Hepatocyte (in vitro differentiated cells): ENCODE measurements at regions not wholly inside any gene's neighbourhood (a gene's known extent, or its start where the extent isn't known, plus 50 kb on each side); places are given as distances from the start of the nearest gene placed in this dataset.

Experiments
- DNase-seq: peaks from one replicate; pipeline ENCODE4 v3.0.0-alpha.2; 2016; ENCODE audit warnings: low spot score
- H2AFZ ChIP-seq: fragments of 200-600 bp; sonication (generic); 2 replicates; pipeline ENCODE4 v1.6.0; 2016; ENCODE audit warnings: antibody characterized with exemption, mild to moderate bottlenecking
- H3K27ac ChIP-seq: fragments of 200-600 bp; sonication (generic); 2 replicates; pipeline ENCODE4 v1.5.1; 2016; ENCODE audit warnings: mild to moderate bottlenecking
- H3K27me3 ChIP-seq: fragments of 200-600 bp; sonication (generic); 2 replicates; pipeline ENCODE4 v1.6.1; 2016
- H3K36me3 ChIP-seq: fragments of 200-600 bp; sonication (generic); replicated peaks from 2 replicates; pipeline ENCODE4 v1.5.1; 2016; ENCODE audit warnings: low read depth; ENCODE audit not compliant: insufficient read depth
- H3K4me1 ChIP-seq: fragments of 200-600 bp; sonication (generic); 2 replicates; pipeline ENCODE4 v1.5.1; 2016; ENCODE audit warnings: mild to moderate bottlenecking, moderate library complexity; ENCODE audit not compliant: insufficient read depth
- H3K4me2 ChIP-seq: fragments of 200-600 bp; sonication (generic); 2 replicates; pipeline ENCODE4 v1.6.0; 2016
- H3K4me3 ChIP-seq: fragments of 200-600 bp; sonication (generic); 2 replicates; pipeline ENCODE4 v1.5.1; 2016; ENCODE audit warnings: mild to moderate bottlenecking
- H3K79me2 ChIP-seq: fragments of 200-600 bp; sonication (generic); 2 replicates; pipeline ENCODE4 v1.6.0; 2017; ENCODE audit warnings: mild to moderate bottlenecking
- H3K9me2 ChIP-seq: fragments of 200-600 bp; sonication (generic); replicated peaks from 2 replicates; pipeline ENCODE4 v1.6.0; 2017; ENCODE audit warnings: mild to moderate bottlenecking; ENCODE audit not compliant: insufficient read depth
- H3K9me3 ChIP-seq: fragments of 200-600 bp; sonication (generic); 2 replicates; pipeline ENCODE4 v1.5.1; 2016; ENCODE audit warnings: low read depth, mild to moderate bottlenecking
- H4K20me1 ChIP-seq: fragments of 200-600 bp; sonication (generic); 2 replicates; pipeline ENCODE4 v1.6.0; 2016; ENCODE audit warnings: mild to moderate bottlenecking; ENCODE audit not compliant: insufficient read depth, poor library complexity, severe bottlenecking
- CTCF ChIP-seq: fragments of 200-600 bp; sonication (generic); IDR thresholded peaks from 2 replicates; pipeline ENCODE4 v1.5.1; 2016; ENCODE audit warnings: antibody characterized with exemption, mild to moderate bottlenecking; ENCODE audit not compliant: poor library complexity
- EZH2 ChIP-seq: fragments of 200-600 bp; sonication (generic); IDR thresholded peaks from 2 replicates; pipeline ENCODE4 v1.6.1; 2016; ENCODE audit warnings: antibody characterized with exemption, mild to moderate bottlenecking, borderline replicate concordance
- EZH2phosphoT487 ChIP-seq: fragments of 200-600 bp; sonication (generic); IDR thresholded peaks from one replicate; pipeline ENCODE4 v1.6.1; 2018; ENCODE audit warnings: antibody characterized with exemption, mild to moderate bottlenecking, low read depth, moderate library complexity; ENCODE audit not compliant: unreplicated experiment, severe bottlenecking
- WGBS: methylation state at CpG from one replicate; pipeline ENCODE4 v1.1.6; 2016; ENCODE audit warnings: low lambda C conversion rate; ENCODE audit errors: missing lambda C conversion rate; 5-methylcytosine and 5-hydroxymethylcytosine counted together

DNA sequence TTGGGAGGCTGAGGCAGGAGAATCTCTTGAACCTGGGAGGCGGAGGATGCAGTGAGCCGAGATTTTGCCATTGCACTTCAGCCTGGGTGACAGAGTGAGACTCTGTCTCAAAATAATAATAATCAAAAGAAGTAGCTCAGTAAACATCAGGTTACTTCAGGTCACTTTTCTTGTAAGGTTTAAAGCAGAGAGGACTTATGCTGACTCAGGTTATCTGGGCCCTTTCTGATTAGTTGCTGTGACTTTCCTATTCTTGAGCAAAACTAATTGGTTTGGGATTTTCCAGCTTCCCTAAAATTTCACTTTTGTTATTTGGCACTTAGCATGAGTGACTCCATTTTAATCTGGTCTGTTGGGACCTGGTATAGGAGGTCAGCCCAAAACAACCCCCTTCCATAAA is 812.9 kb downstream of the NLGN4X start:
- TF ChIP-seq EZH2: no peak
- TF ChIP-seq CTCF: no peak
- TF ChIP-seq EZH2phosphoT487: no peak
- H2AFZ ChIP-seq: no peak overlapping the region
- no peaks in the 10 kb centered on the region for H3K9me3 ChIP-seq
- 94% methylated on average over 2 of the region's 2 CpGs for WGBS
- H3K27me3 ChIP-seq: no peaks in the 10 kb centered on the region
- no peaks in the 10 kb centered on the region for H3K79me2 ChIP-seq
- H3K27ac ChIP-seq: no peak overlapping the region
- H4K20me1 ChIP-seq: no peaks in the 10 kb centered on the region
- H3K4me2 ChIP-seq: no peak overlapping the region
- DNase-seq: no peak
- no peak overlapping the region for H3K4me3 ChIP-seq
- H3K4me1 ChIP-seq: no peaks in the 10 kb centered on the region
- H3K36me3 ChIP-seq: no peaks in the 10 kb centered on the region
- H3K9me2 ChIP-seq: no peaks in the 10 kb centered on the region

GRCh38 chrX:5409106-5409505 is 819.6 kb downstream of the NLGN4X start:
- H3K4me2 ChIP-seq: no peak overlapping the region
- H2AFZ ChIP-seq: no peak overlapping the region
- DNase-seq: no peak
- H3K27me3 ChIP-seq: no peaks in the 10 kb centered on the region
- no peak overlapping the region for H3K27ac ChIP-seq
- WGBS: 67% methylated on average over 5 of the region's 5 CpGs
- no peaks in the 10 kb centered on the region for H3K9me2 ChIP-seq
- no peak overlapping the region for H3K4me3 ChIP-seq
- H3K36me3 ChIP-seq: no peaks in the 10 kb centered on the region
- no peaks in the 10 kb centered on the region for H3K9me3 ChIP-seq
- no peaks in the 10 kb centered on the region for H3K4me1 ChIP-seq
- no peaks in the 10 kb centered on the region for H3K79me2 ChIP-seq
- no peak for TF ChIP-seq EZH2
- TF ChIP-seq CTCF: no peak
- no peaks in the 10 kb centered on the region for H4K20me1 ChIP-seq

DNA sequence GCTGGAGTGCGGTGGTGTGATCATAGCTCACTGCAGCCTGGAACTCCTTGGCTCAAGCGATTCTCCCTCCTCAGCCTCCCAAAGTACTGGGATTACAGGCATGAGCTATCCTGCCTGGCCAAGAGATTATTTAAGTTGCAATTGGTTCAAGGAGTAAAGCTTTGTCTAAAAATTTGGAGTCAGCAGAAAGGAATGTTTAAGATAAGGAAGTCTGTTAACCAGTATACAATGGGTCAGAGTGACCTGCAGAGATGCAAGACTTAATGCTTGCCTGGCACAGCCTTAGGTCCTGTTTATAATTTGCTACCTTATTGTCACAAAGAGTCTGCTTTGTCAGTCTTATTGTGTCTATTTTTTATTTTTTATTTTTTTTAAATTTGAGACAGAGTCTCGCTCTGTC is 826.2 kb downstream of the NLGN4X start:
- TF ChIP-seq CTCF (no peak), EZH2 (no peak), EZH2phosphoT487 (no peak)

GRCh38 chrX:5399403-5399802 is 829.3 kb downstream of the NLGN4X start:
- no peaks in the 10 kb centered on the region for H3K9me2 ChIP-seq
- no peaks in the 10 kb centered on the region for H3K27me3 ChIP-seq
- H3K27ac ChIP-seq: no peak overlapping the region
- H3K4me3 ChIP-seq: no peak overlapping the region
- TF ChIP-seq CTCF (no peak), EZH2phosphoT487 (no peak), EZH2 (no peak)
- H3K4me2 ChIP-seq: no peak overlapping the region
- DNase-seq: no peak
- no peaks in the 10 kb centered on the region for H3K9me3 ChIP-seq
- no peaks in the 10 kb centered on the region for H3K79me2 ChIP-seq
- H3K4me1 ChIP-seq: peaks cover 3% of the 10 kb centered on the region
- no peaks in the 10 kb centered on the region for H3K36me3 ChIP-seq
- 77% methylated on average over 8 of the region's 8 CpGs for WGBS
- H4K20me1 ChIP-seq: no peaks in the 10 kb centered on the region
- no peak overlapping the region for H2AFZ ChIP-seq

More for the DNA sequence above, 826.2 kb downstream of the NLGN4X start:
- no peak overlapping the region for H2AFZ ChIP-seq
- no peak overlapping the region for H3K4me2 ChIP-seq
- no peaks in the 10 kb centered on the region for H3K36me3 ChIP-seq
- H3K79me2 ChIP-seq: no peaks in the 10 kb centered on the region
- no peaks in the 10 kb centered on the region for H4K20me1 ChIP-seq
- H3K9me3 ChIP-seq: no peaks in the 10 kb centered on the region
- DNase-seq: no peak
- H3K9me2 ChIP-seq: no peaks in the 10 kb centered on the region
- peaks cover 2% of the 10 kb centered on the region for H3K4me1 ChIP-seq
- H3K4me3 ChIP-seq: no peak overlapping the region
- WGBS: 65% methylated on average over 3 of the region's 3 CpGs
- no peaks in the 10 kb centered on the region for H3K27me3 ChIP-seq
- no peak overlapping the region for H3K27ac ChIP-seq
